ENCODE measurements at regions not wholly inside any gene's neighbourhood (a gene's known extent, or its start where the extent isn't known, plus 50 kb on each side); places are given as distances from the start of the nearest gene placed in this dataset.

DNA sequence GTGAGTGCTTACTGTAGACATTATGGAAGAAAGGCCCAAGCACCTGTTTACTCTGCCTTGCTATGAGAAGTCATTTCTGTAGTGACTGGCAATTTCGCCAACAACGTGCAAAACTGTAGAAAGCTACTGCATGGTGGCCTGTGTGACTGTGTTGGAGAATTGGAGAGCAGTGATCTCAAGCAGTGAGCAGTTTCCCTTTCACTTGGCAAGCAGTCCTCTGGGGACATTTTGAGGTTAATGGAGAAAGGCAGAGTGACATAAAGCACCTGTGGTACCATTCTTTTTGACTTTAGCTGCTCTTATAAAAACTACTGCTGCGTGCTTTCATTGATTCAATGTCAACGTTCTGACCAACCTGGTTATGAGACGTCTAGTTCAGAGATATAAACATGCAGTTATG, 382.6 kb upstream of the JAG1 start:
- Histone ChIP-seq H3K36me3 (ENCODE audit: control insufficient read depth, insufficient read depth, low read length) (no peaks in the 10 kb centered on the region), H3K27me3 (replicated peaks; ENCODE audit: control insufficient read depth, insufficient read depth, low read length) (no peaks in the 10 kb centered on the region; the same call in 1 of the 2 replicates), H3K4me3 (replicated peaks; ENCODE audit: low read depth, low read length) (no peak overlapping the region)
- DNase-seq (ENCODE audit: extremely low read depth, insufficient read length), result no peak
- TF ChIP-seq, protein P1, sequence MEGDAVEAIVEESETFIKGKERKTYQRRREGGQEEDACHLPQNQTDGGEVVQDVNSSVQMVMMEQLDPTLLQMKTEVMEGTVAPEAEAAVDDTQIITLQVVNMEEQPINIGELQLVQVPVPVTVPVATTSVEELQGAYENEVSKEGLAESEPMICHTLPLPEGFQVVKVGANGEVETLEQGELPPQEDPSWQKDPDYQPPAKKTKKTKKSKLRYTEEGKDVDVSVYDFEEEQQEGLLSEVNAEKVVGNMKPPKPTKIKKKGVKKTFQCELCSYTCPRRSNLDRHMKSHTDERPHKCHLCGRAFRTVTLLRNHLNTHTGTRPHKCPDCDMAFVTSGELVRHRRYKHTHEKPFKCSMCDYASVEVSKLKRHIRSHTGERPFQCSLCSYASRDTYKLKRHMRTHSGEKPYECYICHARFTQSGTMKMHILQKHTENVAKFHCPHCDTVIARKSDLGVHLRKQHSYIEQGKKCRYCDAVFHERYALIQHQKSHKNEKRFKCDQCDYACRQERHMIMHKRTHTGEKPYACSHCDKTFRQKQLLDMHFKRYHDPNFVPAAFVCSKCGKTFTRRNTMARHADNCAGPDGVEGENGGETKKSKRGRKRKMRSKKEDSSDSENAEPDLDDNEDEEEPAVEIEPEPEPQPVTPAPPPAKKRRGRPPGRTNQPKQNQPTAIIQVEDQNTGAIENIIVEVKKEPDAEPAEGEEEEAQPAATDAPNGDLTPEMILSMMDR (IDR thresholded peaks at IDR 0.05; ENCODE audit: insufficient read depth, low read length, poor library complexity, severe bottlenecking), result no peak

DNA sequence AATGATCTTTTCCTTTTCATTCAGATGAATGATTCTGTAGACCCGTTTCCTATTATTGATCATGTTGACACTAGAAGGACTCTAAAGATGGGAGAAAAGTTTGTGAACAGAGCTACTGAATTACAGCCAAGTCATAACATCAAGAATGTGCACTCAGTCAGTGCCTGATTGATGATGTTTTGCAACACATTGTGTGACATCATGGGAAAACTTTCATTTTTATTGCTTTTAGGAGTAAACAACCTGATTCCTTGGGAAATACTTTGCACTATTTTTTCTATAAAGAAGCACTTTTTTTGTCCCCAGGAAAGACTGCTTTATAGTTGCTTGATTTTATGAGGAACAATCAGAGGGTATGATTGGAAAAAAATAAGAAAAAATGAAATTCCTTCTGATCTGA, 383.8 kb upstream of the JAG1 start:
- H3K4me3 ChIP-seq (replicated peaks; ENCODE audit: low read depth, low read length), result no peak overlapping the region
- no peak for DNase-seq (ENCODE audit: extremely low read depth, insufficient read length)
- no peaks in the 10 kb centered on the region for H3K36me3 ChIP-seq (ENCODE audit: control insufficient read depth, insufficient read depth, low read length)
- no peaks in the 10 kb centered on the region for H3K27me3 ChIP-seq (replicated peaks; ENCODE audit: control insufficient read depth, insufficient read depth, low read length)
- TF ChIP-seq, protein P1 (IDR thresholded peaks at IDR 0.05; ENCODE audit: insufficient read depth, low read length, poor library complexity, severe bottlenecking), result no peak

DNA sequence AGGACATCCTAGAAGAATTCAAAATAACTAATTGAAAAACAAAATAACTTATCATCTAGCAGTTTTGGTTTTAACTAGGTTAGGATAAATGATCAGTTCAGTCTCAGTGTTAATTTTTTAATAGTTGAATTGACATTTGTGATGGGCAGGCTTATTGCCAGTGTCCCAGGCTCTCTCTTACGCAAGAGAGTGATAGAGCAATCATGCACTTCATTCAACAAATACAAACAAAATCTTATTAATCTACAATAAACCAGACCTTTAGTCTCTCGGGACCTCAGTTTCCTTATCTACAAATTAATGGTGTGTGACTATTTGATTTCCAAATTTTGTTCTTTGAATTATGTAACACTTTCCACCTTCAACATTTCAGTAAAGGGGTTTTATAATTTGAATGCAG, 385.9 kb upstream of the JAG1 start:
- no peak for DNase-seq (ENCODE audit: extremely low read depth, insufficient read length)
- TF ChIP-seq, protein P1 (IDR thresholded peaks at IDR 0.05; ENCODE audit: insufficient read depth, low read length, poor library complexity, severe bottlenecking), result no peak
- H3K27me3 ChIP-seq (replicated peaks; ENCODE audit: control insufficient read depth, insufficient read depth, low read length), result no peaks in the 10 kb centered on the region

GRCh38 chr20:11060423-11061185, 386.8 kb upstream of the JAG1 start:
- TF ChIP-seq, protein P1 (IDR thresholded peaks at IDR 0.05; ENCODE audit: insufficient read depth, low read length, poor library complexity, severe bottlenecking), result no peak
- H3K36me3 ChIP-seq (ENCODE audit: control insufficient read depth, insufficient read depth, low read length), result no peaks in the 10 kb centered on the region
- no peak for DNase-seq (ENCODE audit: extremely low read depth, insufficient read length)

More for the DNA sequence above, 385.9 kb upstream of the JAG1 start:
- H3K36me3 ChIP-seq (ENCODE audit: control insufficient read depth, insufficient read depth, low read length), result no peaks in the 10 kb centered on the region
- no peak overlapping the region for H3K4me3 ChIP-seq (replicated peaks; ENCODE audit: low read depth, low read length)

DNA sequence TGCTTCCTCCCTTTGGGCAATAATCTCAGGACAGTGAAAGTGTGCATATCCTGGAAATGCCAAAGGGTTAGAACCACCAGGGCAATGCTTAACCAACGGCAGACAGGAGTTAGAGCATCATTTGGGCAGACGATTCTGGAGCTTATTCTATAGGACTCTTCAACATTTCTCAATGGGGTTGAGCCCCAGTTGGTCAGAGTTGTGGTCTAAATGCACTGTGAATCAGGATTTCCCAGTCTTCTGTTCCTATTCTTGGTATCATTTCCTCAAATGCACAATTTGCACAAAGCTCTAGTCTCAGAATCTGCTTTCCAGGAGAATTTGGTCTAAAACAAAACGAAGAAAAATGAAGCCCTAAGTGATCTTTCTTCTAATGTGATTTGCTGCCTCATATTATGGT, 389.6 kb upstream of the JAG1 start:
- TF ChIP-seq, protein P1 (IDR thresholded peaks at IDR 0.05; ENCODE audit: insufficient read depth, low read length, poor library complexity, severe bottlenecking), result no peak
- Histone ChIP-seq H3K36me3 (ENCODE audit: control insufficient read depth, insufficient read depth, low read length) (no peaks in the 10 kb centered on the region), H3K4me3 (replicated peaks; ENCODE audit: low read depth, low read length) (no peak overlapping the region), H3K27me3 (replicated peaks; ENCODE audit: control insufficient read depth, insufficient read depth, low read length) (no peaks in the 10 kb centered on the region)
- no peak for DNase-seq (ENCODE audit: extremely low read depth, insufficient read length)

More at GRCh38 chr20:11060423-11061185, 386.8 kb upstream of the JAG1 start:
- Histone ChIP-seq H3K4me3 (replicated peaks; ENCODE audit: low read depth, low read length) (no peak overlapping the region), H3K27me3 (replicated peaks; ENCODE audit: control insufficient read depth, insufficient read depth, low read length) (no peaks in the 10 kb centered on the region)
